AG10803 (cell line): ENCODE measurements at regions not wholly inside any gene's neighbourhood (a gene's known extent, or its start where the extent isn't known, plus 50 kb on each side); places are given as distances from the start of the nearest gene placed in this dataset.

Experiments
- DNase-seq: peaks from one replicate; pipeline ENCODE4 v3.0.0; 2010; ENCODE audit warnings: low read depth
- H3K4me3 ChIP-seq: 2 replicates; pipeline ENCODE4 v1.5.1; 2011; ENCODE audit warnings: mild to moderate bottlenecking, low read length, control low read depth
- CTCF ChIP-seq: conservative IDR thresholded peaks from 2 replicates; pipeline ENCODE4 v1.5.1; 2011; ENCODE audit warnings: mild to moderate bottlenecking, low read length, control low read depth, inconsistent platforms

GRCh38 chr2:217749008-217749407 lies 253.8 kb downstream of the TNS1 start:
- H3K4me3 ChIP-seq, result no peak overlapping the region
- TF ChIP-seq CTCF, result no peak
- no peak for DNase-seq

- no peak overlapping the region for H3K4me3 ChIP-seq
- TF ChIP-seq CTCF, result no peak
- DNase-seq, result no peak
These were observed 256.0 kb downstream of the TNS1 start for GRCh38 chr2:217746808-217747207.

- TF ChIP-seq CTCF, result no peak
- peak; percentile 58 for DNase-seq
- H3K4me3 ChIP-seq, result no peak overlapping the region
These were observed 258.6 kb downstream of the TNS1 start for GRCh38 chr2:217743966-217744761.

GRCh38 chr2:217743407-217743806 lies 259.4 kb downstream of the TNS1 start:
- no peak overlapping the region for H3K4me3 ChIP-seq
- no peak for TF ChIP-seq CTCF
- no peak for DNase-seq

GRCh38 chr2:217742841-217743240 lies 260.0 kb downstream of the TNS1 start:
- H3K4me3 ChIP-seq, result no peak overlapping the region
- DNase-seq, result no peak
- TF ChIP-seq CTCF, result no peak

GRCh38 chr2:217742276-217742675 lies 260.5 kb downstream of the TNS1 start:
- no peak for TF ChIP-seq CTCF
- DNase-seq, result no peak

GRCh38 chr2:217741381-217741955 lies 261.3 kb downstream of the TNS1 start:
- DNase-seq, result no peak
- no peak overlapping the region for H3K4me3 ChIP-seq
- no peak for TF ChIP-seq CTCF

More at GRCh38 chr2:217742276-217742675, 260.5 kb downstream of the TNS1 start:
- no peak overlapping the region for H3K4me3 ChIP-seq
